Activated naive CD8-positive, alpha-beta T cell treated with anti-CD3 and anti-CD28 coated beads, Interleukin-2, amount 50 U/mL, for 16 hours (primary cell): ENCODE measurements at regions not wholly inside any gene's neighbourhood (a gene's known extent, or its start where the extent isn't known, plus 50 kb on each side); places are given as distances from the start of the nearest gene placed in this dataset.
"Not testable (repeated sequence)": the region's sequence is repeated elsewhere in the genome, so short reads cannot be mapped to it uniquely, and the experiment has no call there.

Experiments
- DNase-seq: peaks from one replicate; pipeline ENCODE4 v3.0.0-alpha.2; 2020; ENCODE audit warnings: low read depth, low spot score

- DNase-seq: no peak
Observed at GRCh38 chr5:102617191-102618187, 118.7 kb upstream of the SLCO6A1 start.

GRCh38 chr5:102622262-102622661 lies 123.5 kb upstream of the SLCO6A1 start:
- DNase-seq: no peak

GRCh38 chr5:102623329-102624065 lies 124.7 kb upstream of the SLCO6A1 start:
- no peak for DNase-seq

- no peak for DNase-seq
Observed at GRCh38 chr5:102624405-102624804, 125.6 kb upstream of the SLCO6A1 start.

GRCh38 chr5:102625468-102625867 lies 126.7 kb upstream of the SLCO6A1 start:
- DNase-seq: no peak

GRCh38 chr5:102625928-102626327 lies 127.1 kb upstream of the SLCO6A1 start:
- no peak for DNase-seq

- no peak for DNase-seq
Observed at GRCh38 chr5:102627315-102627714, 127.8 kb upstream of the PAM start.

GRCh38 chr5:102628441-102629175 lies 126.5 kb upstream of the PAM start:
- DNase-seq: no peak

- no peak for DNase-seq
Observed at GRCh38 chr5:102629827-102630605, 125.1 kb upstream of the PAM start.

- not testable (repeated sequence) for DNase-seq
Observed at GRCh38 chr5:102635399-102635798, 119.7 kb upstream of the PAM start.

GRCh38 chr5:102638316-102638715 lies 116.8 kb upstream of the PAM start:
- no peak for DNase-seq

GRCh38 chr5:102638912-102639652 lies 116.0 kb upstream of the PAM start:
- no peak for DNase-seq

GRCh38 chr5:102649731-102650130 lies 105.4 kb upstream of the PAM start:
- DNase-seq: no peak

GRCh38 chr5:102651466-102651865 lies 103.6 kb upstream of the PAM start:
- no peak for DNase-seq

- no peak for DNase-seq
Observed at GRCh38 chr5:102654559-102655349, 100.4 kb upstream of the PAM start.

- DNase-seq: no peak
Observed at GRCh38 chr5:102659151-102659550, 96.0 kb upstream of the PAM start.

GRCh38 chr5:102660111-102660510 lies 95.0 kb upstream of the PAM start:
- no peak for DNase-seq

GRCh38 chr5:102663749-102664530 lies 91.2 kb upstream of the PAM start:
- DNase-seq: no peak
